HG03432 (cell line): ENCODE measurements at regions not wholly inside any gene's neighbourhood (a gene's known extent, or its start where the extent isn't known, plus 50 kb on each side); places are given as distances from the start of the nearest gene placed in this dataset.

Source experiments
- ATAC-seq: cut with Tn5 transposase; IDR thresholded peaks from one replicate; pipeline ENCODE4 v1.9.1; 2021; ENCODE audit warnings: mild to moderate bottlenecking, moderate library complexity; ENCODE audit not compliant: unreplicated experiment

DNA sequence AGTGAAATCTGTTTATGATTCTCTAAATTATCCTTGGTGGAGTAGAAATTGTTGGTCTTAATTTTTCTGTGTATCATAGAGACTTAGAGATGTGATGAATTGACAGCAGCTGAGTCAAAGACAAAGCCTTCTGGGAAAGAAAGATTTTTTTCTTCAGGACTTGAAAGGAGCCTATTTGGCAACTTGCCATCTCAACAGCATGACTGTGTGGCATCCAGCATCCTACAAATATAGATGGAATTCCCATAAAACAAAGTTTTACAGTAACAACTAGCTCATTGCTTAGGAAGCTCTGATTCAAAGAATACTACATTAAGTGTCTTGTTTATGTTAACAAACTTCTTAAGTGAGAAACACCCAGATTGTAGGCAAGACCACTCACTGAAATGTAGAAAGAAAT is 79.2 kb upstream of the SETBP1 start:
- ATAC-seq: no peak

- no peak for ATAC-seq
Measured at GRCh38 chr18:44602380-44602779, 78.3 kb upstream of the SETBP1 start.

- ATAC-seq: no peak
Measured at GRCh38 chr18:44602845-44603244, 77.8 kb upstream of the SETBP1 start.

GRCh38 chr18:44609181-44609941 is 71.3 kb upstream of the SETBP1 start:
- ATAC-seq: no peak

GRCh38 chr18:44620812-44621211 is 59.9 kb upstream of the SETBP1 start:
- ATAC-seq: no peak

DNA sequence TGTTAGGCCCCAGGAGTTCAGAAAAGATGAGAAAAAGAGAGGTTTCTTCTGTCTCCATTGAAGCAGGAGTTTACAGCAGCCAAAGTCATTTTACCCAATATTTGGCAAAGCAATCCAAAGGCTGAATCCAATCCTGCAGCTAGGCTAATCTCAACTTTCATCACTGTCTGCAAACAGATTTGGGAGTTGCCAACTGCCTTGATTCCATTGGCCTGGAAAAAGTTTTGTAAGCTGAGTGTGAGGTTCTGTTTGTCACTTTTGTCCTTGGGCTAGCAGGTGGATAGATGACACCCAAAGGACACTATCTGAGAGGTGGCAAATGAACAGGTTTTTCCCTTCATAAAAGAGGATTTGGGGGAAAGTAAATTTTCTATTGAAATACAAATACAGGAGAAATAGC is 56.6 kb upstream of the SETBP1 start:
- ATAC-seq: no peak

DNA sequence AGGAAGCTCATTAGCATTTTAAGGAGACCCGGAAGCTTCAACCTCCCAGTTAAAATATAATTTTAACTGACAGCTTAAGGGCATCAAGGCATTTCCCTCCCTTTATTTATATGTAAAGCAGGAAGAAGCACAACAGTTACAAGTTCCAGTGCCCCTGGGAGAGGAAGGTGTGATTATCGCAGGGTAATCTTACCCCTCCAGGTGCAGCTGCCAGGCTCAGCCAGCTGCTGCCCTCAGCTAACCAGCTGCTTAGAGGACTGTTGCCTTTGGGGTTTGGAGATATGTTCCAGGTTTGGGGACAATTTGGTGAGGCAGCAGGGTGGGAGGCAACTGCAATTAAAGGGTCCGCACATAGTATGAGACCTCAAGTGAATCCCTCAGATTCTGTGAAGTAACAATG is 55.3 kb upstream of the SETBP1 start:
- no peak for ATAC-seq

DNA sequence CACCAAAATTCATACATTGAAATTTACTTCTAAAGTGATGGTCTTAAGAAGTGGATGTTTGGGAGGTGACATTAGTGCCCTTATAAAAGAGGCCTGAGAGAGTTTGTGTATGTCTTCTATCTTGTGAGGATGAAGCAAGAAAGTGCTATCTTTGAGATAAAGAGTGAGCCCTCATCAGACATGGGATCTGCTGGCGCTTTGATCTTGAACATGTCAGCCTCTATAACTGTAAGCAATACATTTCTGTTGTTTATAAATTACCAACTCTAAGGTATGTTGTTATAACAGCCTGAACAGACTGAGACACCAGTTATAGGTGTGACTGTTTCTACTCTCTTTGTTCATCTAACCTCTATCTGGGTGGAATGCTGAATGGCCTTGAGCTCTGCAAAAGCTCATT is 54.5 kb upstream of the SETBP1 start:
- no peak for ATAC-seq

GRCh38 chr18:44626807-44627206 is 53.9 kb upstream of the SETBP1 start:
- ATAC-seq: no peak

DNA sequence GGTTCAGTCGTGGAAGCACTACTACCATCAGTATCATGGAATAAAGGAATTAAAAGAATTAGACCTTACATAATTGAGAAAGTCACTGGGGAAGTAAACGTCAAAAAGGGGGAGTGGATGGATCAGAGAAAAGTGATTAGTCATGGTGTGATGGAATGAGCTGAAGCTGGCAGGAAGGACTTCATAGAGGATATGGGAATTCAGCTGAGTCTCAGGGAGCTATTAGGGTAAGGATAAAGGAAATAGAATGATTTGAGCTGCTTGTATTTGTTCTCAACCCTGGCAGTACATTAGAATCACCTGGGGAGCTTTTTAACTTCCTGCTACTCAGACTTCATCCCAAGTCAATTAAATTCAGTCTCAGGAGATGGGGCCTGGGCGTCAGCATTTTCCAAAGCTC is 53.4 kb upstream of the SETBP1 start:
- no peak for ATAC-seq

- ATAC-seq: no peak
Measured at GRCh38 chr18:44629406-44629805, 51.3 kb upstream of the SETBP1 start.

DNA sequence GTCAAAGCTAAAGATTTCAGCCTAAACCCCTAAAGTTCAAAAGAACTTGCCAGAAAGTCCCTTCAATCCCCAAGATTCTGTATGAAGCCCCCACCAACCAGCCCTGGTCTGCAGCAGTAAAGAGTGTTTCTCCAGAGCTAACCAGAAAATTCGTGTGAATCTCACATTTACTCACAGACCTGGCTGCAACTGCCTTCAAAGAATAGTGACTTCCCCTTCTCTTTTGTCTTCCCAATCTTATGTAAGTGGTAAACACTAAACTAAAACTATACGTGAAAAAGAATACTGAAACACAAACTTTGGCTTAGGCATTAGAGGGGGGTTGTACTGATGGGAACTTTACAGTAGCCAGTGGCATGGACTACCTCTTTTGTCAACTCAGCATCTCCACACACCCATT is 50.6 kb upstream of the SETBP1 start:
- ATAC-seq: no peak
